Transverse colon (tissue), 4 donors: ENCODE measurements at regions not wholly inside any gene's neighbourhood (a gene's known extent, or its start where the extent isn't known, plus 50 kb on each side); places are given as distances from the start of the nearest gene placed in this dataset.

Experiments
- DNase-seq: peaks from one replicate; pipeline ENCODE4 v3.0.0-alpha.2; 2019
- H3K27ac ChIP-seq, 4 donors: fragments of 200-600 bp; sonication (generic); 2 replicates each; pipeline ENCODE4 v1.5.1; 2016 to 2018; ENCODE audit warnings: inconsistent platforms in 4 of 4
- H3K27me3 ChIP-seq: fragments of 200-600 bp; sonication (generic); 2 replicates; pipeline ENCODE4 v1.5.1; 2017; ENCODE audit warnings: inconsistent platforms
- H3K36me3 ChIP-seq, 4 donors: fragments of 200-600 bp; sonication (generic); 2 replicates each; pipeline ENCODE4 v1.5.1; 2017 to 2019; ENCODE audit warnings: inconsistent platforms in 4 of 4
- H3K4me1 ChIP-seq, 4 donors: fragments of 200-600 bp; sonication (generic); 2 replicates each; pipeline ENCODE4 v1.5.1; 2017 to 2020; ENCODE audit warnings: inconsistent platforms in 4 of 4
- H3K4me3 ChIP-seq, 4 donors: fragments of 200-600 bp; sonication (generic); 1 replicate in 1 of 4; 2 replicates in 3 of 4; pipeline versions ENCODE4 v1.5.1 to v1.6.1; 2017 to 2019; ENCODE audit warnings: inconsistent platforms in 4 of 4
- H3K9me3 ChIP-seq, 2 donors: fragments of 200-600 bp; sonication (generic); 2 replicates each; pipeline ENCODE4 v1.5.1; 2017 to 2019; ENCODE audit warnings: inconsistent platforms in 2 of 2
- CTCF ChIP-seq, 5 experiments: fragments of 200-600 bp in 3 of 5; fragments of 450-650 bp in 2 of 5; sonication (generic) in 3 of 5; IDR thresholded peaks; 1 replicate in 2 of 5; 2 replicates in 3 of 5; pipeline ENCODE4 v1.5.1; 2016 to 2017; ENCODE audit warnings: antibody characterized with exemption in 5 of 5, inconsistent platforms in 3 of 5, mild to moderate bottlenecking in 2 of 5, moderate library complexity in 1 of 5
- EP300 ChIP-seq: sonication (generic); formaldehyde crosslinking; IDR thresholded peaks from one replicate; pipeline ENCODE4 v1.6.1; 2017; ENCODE audit warnings: antibody characterized with exemption, low read depth
- POLR2A ChIP-seq: fragments of 450-650 bp; IDR thresholded peaks from one replicate; pipeline ENCODE4 v1.6.1; 2016; ENCODE audit warnings: antibody characterized with exemption, mild to moderate bottlenecking, moderate library complexity
- POLR2AphosphoS5 ChIP-seq, 3 donors: sonication (generic); formaldehyde crosslinking; IDR thresholded peaks; one replicate each; pipeline ENCODE4 v1.6.1; 2016; ENCODE audit warnings: antibody characterized with exemption in 3 of 3
- WGBS, 2 donors: methylation state at CpG; one replicate each; pipeline ENCODE4 v1.1.5; 2018; ENCODE audit warnings: low coverage in 1 of 2; 5-methylcytosine and 5-hydroxymethylcytosine counted together
- in situ Hi-C, 4 donors: fragments of 200-750 bp; cut with MboI; loops; one replicate each; pipeline versions ENCODE4 v1.15.0 to v1.15.1; 2017; ENCODE audit warnings: low sequenced_read_pairs in 3 of 4, low pct_ligation_motif_present in 1 of 4, low pct_unique_long_range_greater_than_20kb in 1 of 4
- intact Hi-C: fragments of 100-400 bp; cut with DNase I; formaldehyde crosslinking; loops from one replicate; pipeline ENCODE4 v1.15.1; 2023; ENCODE audit warnings: low total_unique reads

GRCh38 chr4:128608006-128608405 is 201.5 kb upstream of the JADE1 start:
- TF ChIP-seq POLR2AphosphoS5 (IDR thresholded peaks at IDR 0.05) (no peak), CTCF (IDR thresholded peaks at IDR 0.05) (no peak), POLR2A (no peak), EP300 (no peak)
- WGBS, 2 donors, result 71 to 93% methylated on average over 1 of the region's 1 CpG
- in situ Hi-C loops (no loop called here), intact Hi-C loops (no loop called here)
- Histone ChIP-seq H3K9me3 (no peaks in the 10 kb centered on the region), H3K27me3 (no peaks in the 10 kb centered on the region), H3K27ac (no peak overlapping the region), H3K4me1 (no peaks in the 10 kb centered on the region), H3K4me3 (no peak overlapping the region), H3K36me3 (no peaks in the 10 kb centered on the region)
- DNase-seq, result no peak

- H3K4me1 ChIP-seq, result peaks cover 4 to 9% (median 8%) of the 10 kb centered on the region in 4 donors
- no peaks in the 10 kb centered on the region for H3K9me3 ChIP-seq
- intact Hi-C loops (no loop called here), in situ Hi-C loops (no loop called here)
- no peaks in the 10 kb centered on the region for H3K36me3 ChIP-seq
- H3K27me3 ChIP-seq, result no peaks in the 10 kb centered on the region
- H3K27ac ChIP-seq, result no peak overlapping the region
- no peak for TF ChIP-seq POLR2A
- no peak for DNase-seq
- H3K4me3 ChIP-seq, result no peak overlapping the region
- WGBS, 2 donors, result 75 to 80% methylated on average over 1 of the region's 1 CpG
Measured at GRCh38 chr4:128606173-128606572, 203.3 kb upstream of the JADE1 start.

GRCh38 chr4:128604840-128605239 is 204.7 kb upstream of the JADE1 start:
- H3K36me3 ChIP-seq, result no peaks in the 10 kb centered on the region
- no peaks in the 10 kb centered on the region for H3K27me3 ChIP-seq
- in situ Hi-C loops, result no loop called here
- H3K27ac ChIP-seq, result no peak overlapping the region
- H3K4me1 ChIP-seq, result peaks cover 14 to 22% (median 16%) of the 10 kb centered on the region in 4 donors
- TF ChIP-seq POLR2A (no peak), CTCF (IDR thresholded peaks at IDR 0.05) (no peak)
- no peak overlapping the region for H3K4me3 ChIP-seq
- H3K9me3 ChIP-seq, result no peaks in the 10 kb centered on the region
- intact Hi-C loops, result no loop called here
- 36 to 46% methylated on average over 2 of the region's 2 CpGs for WGBS, 2 donors
- no peak for DNase-seq

- Histone ChIP-seq H3K9me3 (no peaks in the 10 kb centered on the region), H3K27me3 (no peaks in the 10 kb centered on the region), H3K27ac (no peak overlapping the region), H3K4me3 (no peak overlapping the region), H3K4me1 (peaks cover 14 to 22% (median 18%) of the 10 kb centered on the region in 4 donors), H3K36me3 (no peaks in the 10 kb centered on the region)
- TF ChIP-seq EP300 (no peak), POLR2A (no peak), POLR2AphosphoS5 (IDR thresholded peaks at IDR 0.05) (no peak), CTCF (IDR thresholded peaks at IDR 0.05) (no peak)
- in situ Hi-C loops (no loop called here), intact Hi-C loops (no loop called here)
- DNase-seq, result no peak
- whole genome bisulfite sequencing, 2 donors, result 73 to 91% methylated on average over 1 of the region's 1 CpG
Measured at GRCh38 chr4:128604204-128604603, 205.3 kb upstream of the JADE1 start.

- TF ChIP-seq POLR2A (no peak), POLR2AphosphoS5 (IDR thresholded peaks at IDR 0.05) (no peak), CTCF (IDR thresholded peaks at IDR 0.05) (no peak)
- H3K4me1 ChIP-seq, result peaks cover 14 to 22% (median 18%) of the 10 kb centered on the region in 4 donors
- WGBS, 2 donors, result 83% methylated on average over 2 of the region's 2 CpGs; no CpG with 5 or more reads in 1 of the 2 donors
- no peak overlapping the region for H3K4me3 ChIP-seq
- no peaks in the 10 kb centered on the region for H3K9me3 ChIP-seq
- no peaks in the 10 kb centered on the region for H3K36me3 ChIP-seq
- H3K27ac ChIP-seq, result no peak overlapping the region
- intact Hi-C loops, result no loop called here
- H3K27me3 ChIP-seq, result no peaks in the 10 kb centered on the region
- in situ Hi-C loops, result no loop called here
- no peak for DNase-seq
Measured at GRCh38 chr4:128603081-128603480, 206.4 kb upstream of the JADE1 start.
